ENCODE measurements at regions not wholly inside any gene's neighbourhood (a gene's known extent, or its start where the extent isn't known, plus 50 kb on each side); places are given as distances from the start of the nearest gene placed in this dataset.
"Not testable (repeated sequence)": the region's sequence is repeated elsewhere in the genome, so short reads cannot be mapped to it uniquely, and the experiment has no call there.

- TF ChIP-seq CTCF (IDR thresholded peaks at IDR 0.05; ENCODE audit: low read length); EZH2 (optimal IDR thresholded peaks at IDR 0.05; ENCODE audit: low read depth, low read length); EZH2phosphoT487 (IDR thresholded peaks at IDR 0.05; ENCODE audit: low read length): not testable (repeated sequence)
Observed at GRCh38 chr5:57870267-57870666, 387.7 kb upstream of the ACTBL2 start.

Data from MM.1S (cell line).